Activated naive CD8-positive, alpha-beta T cell treated with anti-CD3 and anti-CD28 coated beads, Interleukin-2, amount 50 U/mL, for 24 hours (primary cell): ENCODE measurements at regions not wholly inside any gene's neighbourhood (a gene's known extent, or its start where the extent isn't known, plus 50 kb on each side); places are given as distances from the start of the nearest gene placed in this dataset.
"Not testable (repeated sequence)": the region's sequence is repeated elsewhere in the genome, so short reads cannot be mapped to it uniquely, and the experiment has no call there.

Experiments used
- ATAC-seq: fragments of 150-1000 bp; cut with Tn5 transposase; one replicate; pipeline ENCODE4 v1.10.0; 2021
- DNase-seq: peaks from one replicate; pipeline ENCODE4 v3.0.0; 2021
- H3K27ac Mint-ChIP-seq: one replicate; pipeline ENCODE4 v1.8.0; 2021; ENCODE audit warnings: mild to moderate bottlenecking, mixed read lengths
- H3K27me3 Mint-ChIP-seq: one replicate; pipeline ENCODE4 v1.8.0; 2021; ENCODE audit warnings: mixed read lengths
- H3K36me3 Mint-ChIP-seq: one replicate; pipeline ENCODE4 v1.8.0; 2021; ENCODE audit warnings: low read depth, mixed read lengths
- H3K4me1 Mint-ChIP-seq: one replicate; pipeline ENCODE4 v1.8.0; 2021; ENCODE audit warnings: mixed read lengths
- H3K4me3 Mint-ChIP-seq: one replicate; pipeline ENCODE4 v1.8.0; 2021; ENCODE audit warnings: mild to moderate bottlenecking, moderate library complexity, mixed read lengths
- H3K9me3 Mint-ChIP-seq: one replicate; pipeline ENCODE4 v1.8.0; 2021; ENCODE audit warnings: mixed read lengths

- H3K27ac Mint-ChIP-seq, result no peak overlapping the region
- peaks cover 2% of the 10 kb centered on the region for H3K36me3 Mint-ChIP-seq
- H3K9me3 Mint-ChIP-seq, result peaks cover 16% of the 10 kb centered on the region
- no peak overlapping the region for H3K4me3 Mint-ChIP-seq
- H3K4me1 Mint-ChIP-seq, result peaks cover 26% of the 10 kb centered on the region
- DNase-seq (no peak), ATAC-seq (no peak)
- H3K27me3 Mint-ChIP-seq, result no peaks in the 10 kb centered on the region
Measured at GRCh38 chr5:40364441-40364840, 315.3 kb upstream of the PTGER4 start.

DNA sequence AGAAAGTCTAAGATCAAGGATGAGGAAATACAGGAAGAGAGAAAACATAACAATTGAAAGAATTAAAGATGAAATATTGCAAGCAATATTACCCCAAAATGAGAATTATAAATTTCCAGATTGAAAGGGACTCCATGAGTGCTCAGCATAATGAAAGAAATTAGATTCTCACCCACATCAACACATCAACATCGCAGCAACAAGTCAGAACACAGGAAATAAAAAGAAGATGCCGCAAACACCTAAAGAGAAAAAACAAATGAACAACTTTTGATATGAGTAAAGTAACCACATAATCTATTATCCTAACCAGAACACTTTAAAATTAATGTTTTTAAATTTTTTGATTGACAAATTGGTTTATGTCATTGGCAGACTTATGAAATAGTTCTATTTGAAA is 318.3 kb upstream of the PTGER4 start:
- Mint-ChIP-seq H3K27me3 (no peaks in the 10 kb centered on the region), H3K27ac (no peak overlapping the region), H3K9me3 (peaks cover 16% of the 10 kb centered on the region), H3K36me3 (peaks cover 2% of the 10 kb centered on the region), H3K4me1 (peaks cover 17% of the 10 kb centered on the region), H3K4me3 (no peak overlapping the region)
- DNase-seq (no peak), ATAC-seq (no peak)

DNA sequence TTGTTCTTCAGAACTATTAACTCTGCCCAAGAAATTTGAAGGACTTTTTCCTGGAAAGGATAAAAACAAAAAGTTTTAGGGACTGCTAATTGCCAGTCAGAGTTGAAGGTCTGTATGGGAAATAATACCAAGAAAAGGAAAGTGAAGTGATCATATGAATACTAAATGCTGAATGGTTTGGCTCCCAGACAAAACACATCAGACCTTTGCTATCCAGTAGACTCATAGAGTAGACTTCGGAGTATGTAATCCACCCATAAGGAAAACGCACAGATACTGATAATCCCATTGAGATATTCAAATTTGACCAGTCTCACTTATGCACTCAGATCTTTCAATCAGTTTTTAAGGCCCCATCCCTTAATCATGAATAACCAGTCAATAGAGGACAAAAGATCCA is 319.0 kb upstream of the PTGER4 start:
- H3K4me3 Mint-ChIP-seq, result no peak overlapping the region
- no peak overlapping the region for H3K27ac Mint-ChIP-seq
- no peak for ATAC-seq
- DNase-seq, result no peak
- peaks cover 2% of the 10 kb centered on the region for H3K36me3 Mint-ChIP-seq
- peaks cover 17% of the 10 kb centered on the region for H3K4me1 Mint-ChIP-seq
- H3K27me3 Mint-ChIP-seq, result no peaks in the 10 kb centered on the region
- peaks cover 16% of the 10 kb centered on the region for H3K9me3 Mint-ChIP-seq

- ATAC-seq, result no peak
- no peak overlapping the region for H3K4me3 Mint-ChIP-seq
Measured at GRCh38 chr5:40359832-40360231, 319.9 kb upstream of the PTGER4 start.

GRCh38 chr5:40359093-40359492 is 320.6 kb upstream of the PTGER4 start:
- Mint-ChIP-seq H3K27ac (no peak overlapping the region), H3K4me3 (no peak overlapping the region), H3K9me3 (peaks cover 15% of the 10 kb centered on the region), H3K36me3 (no peaks in the 10 kb centered on the region), H3K27me3 (no peaks in the 10 kb centered on the region), H3K4me1 (peaks cover 14% of the 10 kb centered on the region)
- ATAC-seq, result no peak
- no peak for DNase-seq

More at GRCh38 chr5:40359832-40360231, 319.9 kb upstream of the PTGER4 start:
- no peak for DNase-seq
- no peaks in the 10 kb centered on the region for H3K27me3 Mint-ChIP-seq
- H3K9me3 Mint-ChIP-seq, result peaks cover 16% of the 10 kb centered on the region
- peaks cover 14% of the 10 kb centered on the region for H3K4me1 Mint-ChIP-seq
- H3K27ac Mint-ChIP-seq, result no peak overlapping the region
- H3K36me3 Mint-ChIP-seq, result peaks cover 2% of the 10 kb centered on the region

GRCh38 chr5:40356248-40356647 is 323.5 kb upstream of the PTGER4 start:
- DNase-seq (no peak), ATAC-seq (no peak)
- Mint-ChIP-seq H3K4me1 (peaks cover 11% of the 10 kb centered on the region), H3K36me3 (no peaks in the 10 kb centered on the region), H3K27me3 (no peaks in the 10 kb centered on the region), H3K27ac (no peak overlapping the region), H3K9me3 (peaks cover 2% of the 10 kb centered on the region), H3K4me3 (no peak overlapping the region)

GRCh38 chr5:40355846-40356245 is 323.9 kb upstream of the PTGER4 start:
- no peaks in the 10 kb centered on the region for H3K36me3 Mint-ChIP-seq
- no peak overlapping the region for H3K27ac Mint-ChIP-seq
- peaks cover 6% of the 10 kb centered on the region for H3K9me3 Mint-ChIP-seq
- H3K4me1 Mint-ChIP-seq, result peaks cover 10% of the 10 kb centered on the region
- no peaks in the 10 kb centered on the region for H3K27me3 Mint-ChIP-seq
- DNase-seq (no peak), ATAC-seq (no peak)
- H3K4me3 Mint-ChIP-seq, result no peak overlapping the region

- ATAC-seq, result no peak
- peaks cover 8% of the 10 kb centered on the region for H3K4me1 Mint-ChIP-seq
- peaks cover 2% of the 10 kb centered on the region for H3K36me3 Mint-ChIP-seq
- no peak for DNase-seq
- H3K27me3 Mint-ChIP-seq, result no peaks in the 10 kb centered on the region
- no peak overlapping the region for H3K4me3 Mint-ChIP-seq
- H3K27ac Mint-ChIP-seq, result no peak overlapping the region
- H3K9me3 Mint-ChIP-seq, result peaks cover 13% of the 10 kb centered on the region
Measured at GRCh38 chr5:40355181-40355580, 324.5 kb upstream of the PTGER4 start.

DNA sequence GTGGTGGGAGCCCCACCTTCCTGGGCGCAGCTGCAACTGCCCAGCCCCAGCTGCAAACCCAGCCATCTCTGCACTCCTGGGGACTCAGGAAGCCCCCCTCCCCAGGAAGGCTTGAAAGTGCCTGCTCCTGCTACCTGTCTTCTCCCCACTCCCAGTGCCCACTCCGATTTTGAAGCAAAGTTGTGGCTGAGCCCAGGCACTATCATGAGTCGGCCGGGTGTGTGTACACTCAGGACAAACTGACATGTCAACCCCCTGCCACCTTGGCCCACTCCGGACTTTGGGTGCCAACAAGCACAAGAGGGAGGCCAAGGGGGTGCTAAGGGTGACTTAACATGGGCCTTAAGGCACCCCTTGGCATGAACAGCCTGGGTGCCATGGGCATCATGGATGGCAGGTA is 325.5 kb upstream of the PTGER4 start:
- DNase-seq (no peak), ATAC-seq (no peak)
- no peaks in the 10 kb centered on the region for H3K27me3 Mint-ChIP-seq
- H3K9me3 Mint-ChIP-seq, result peaks cover 23% of the 10 kb centered on the region
- H3K36me3 Mint-ChIP-seq, result peaks cover 6% of the 10 kb centered on the region
- no peak overlapping the region for H3K27ac Mint-ChIP-seq
- H3K4me1 Mint-ChIP-seq, result no peaks in the 10 kb centered on the region
- H3K4me3 Mint-ChIP-seq, result no peak overlapping the region

DNA sequence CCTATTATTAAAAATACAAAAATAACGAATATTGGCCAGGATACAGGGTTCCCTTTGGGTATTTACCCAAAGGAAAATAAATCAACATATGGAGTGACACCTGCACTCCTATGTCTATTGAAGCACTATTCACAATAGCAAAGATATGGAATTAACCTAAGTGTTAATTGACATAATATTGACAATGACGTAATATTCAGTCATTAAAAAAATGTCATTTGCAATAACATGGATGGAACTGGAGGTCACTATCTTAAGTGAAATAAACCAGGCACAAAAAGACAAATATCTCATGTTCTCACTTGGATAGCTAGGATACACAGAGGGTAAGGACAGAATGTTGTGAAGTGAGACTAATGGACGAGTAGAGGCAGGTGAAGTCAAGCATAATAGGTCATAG is 326.3 kb upstream of the PTGER4 start:
- H3K36me3 Mint-ChIP-seq, result peaks cover 6% of the 10 kb centered on the region
- no peak overlapping the region for H3K4me3 Mint-ChIP-seq
- H3K27me3 Mint-ChIP-seq, result no peaks in the 10 kb centered on the region
- no peak for DNase-seq
- no peak for ATAC-seq
- no peak overlapping the region for H3K27ac Mint-ChIP-seq
- no peaks in the 10 kb centered on the region for H3K4me1 Mint-ChIP-seq
- H3K9me3 Mint-ChIP-seq, result peaks cover 26% of the 10 kb centered on the region

DNA sequence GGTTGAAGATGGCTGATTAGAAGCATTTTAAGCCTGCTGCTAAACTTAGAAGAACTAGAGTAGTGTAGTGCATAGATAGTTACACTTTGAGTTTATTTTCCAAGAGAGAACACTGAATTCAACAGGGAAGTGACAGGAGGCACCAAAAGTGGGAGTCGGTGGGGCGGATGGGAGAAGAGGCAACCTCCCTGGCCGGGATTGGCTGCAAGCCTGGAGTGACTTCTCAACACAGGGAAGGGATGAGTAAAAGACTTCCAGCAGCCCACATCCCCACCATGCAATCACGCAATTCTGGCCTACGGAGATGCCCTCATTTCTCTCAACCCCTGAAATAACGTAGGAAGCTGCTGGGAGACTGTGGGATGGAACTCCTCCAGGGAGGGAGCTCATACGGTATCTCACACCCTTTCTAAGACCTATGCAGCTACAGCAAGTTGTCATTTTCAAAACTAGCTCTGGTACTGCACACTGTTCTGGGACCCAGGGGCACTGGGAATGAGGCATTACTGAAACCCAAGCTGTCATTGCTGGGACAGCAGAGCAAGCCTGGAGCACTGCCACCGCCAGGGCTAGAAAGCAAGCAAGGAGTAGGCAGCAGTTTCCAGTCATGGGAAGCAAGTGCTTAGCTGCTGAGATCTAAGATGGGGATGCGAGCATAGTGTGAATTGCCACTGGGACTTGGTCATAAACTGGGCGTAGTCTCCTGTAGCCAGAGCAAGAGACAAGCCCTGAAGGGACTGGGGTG is 331.6 kb upstream of the PTGER4 start:
- DNase-seq, result no peak
- Mint-ChIP-seq H3K9me3 (peaks cover 26% of the 10 kb centered on the region), H3K4me1 (no peaks in the 10 kb centered on the region), H3K36me3 (peaks cover 6% of the 10 kb centered on the region), H3K4me3 (no peak overlapping the region), H3K27me3 (no peaks in the 10 kb centered on the region), H3K27ac (no peak overlapping the region)
- ATAC-seq, result no peak

DNA sequence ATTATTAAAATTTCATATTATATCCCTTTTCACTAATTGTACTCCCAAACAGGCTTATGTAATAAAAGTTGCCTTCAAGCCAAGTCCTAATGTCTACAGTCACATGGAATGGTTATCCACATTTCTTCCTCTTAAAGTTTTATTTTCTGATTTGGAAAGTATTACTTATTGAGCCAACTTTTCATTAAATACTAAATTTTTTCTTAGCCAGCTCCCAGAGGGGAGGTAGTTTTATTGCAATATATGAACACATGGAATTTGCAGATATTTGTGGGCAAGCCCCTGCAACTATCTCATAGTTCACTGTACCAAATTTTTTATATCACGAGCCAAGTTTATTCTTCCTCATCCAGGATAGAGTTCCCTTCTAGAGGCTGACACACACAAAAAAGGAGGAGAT is 332.8 kb upstream of the PTGER4 start:
- DNase-seq (no peak), ATAC-seq (no peak)
- H3K36me3 Mint-ChIP-seq, result peaks cover 6% of the 10 kb centered on the region
- no peak overlapping the region for H3K27ac Mint-ChIP-seq
- peaks cover 26% of the 10 kb centered on the region for H3K9me3 Mint-ChIP-seq
- no peaks in the 10 kb centered on the region for H3K4me1 Mint-ChIP-seq
- no peaks in the 10 kb centered on the region for H3K27me3 Mint-ChIP-seq
- H3K4me3 Mint-ChIP-seq, result no peak overlapping the region

DNA sequence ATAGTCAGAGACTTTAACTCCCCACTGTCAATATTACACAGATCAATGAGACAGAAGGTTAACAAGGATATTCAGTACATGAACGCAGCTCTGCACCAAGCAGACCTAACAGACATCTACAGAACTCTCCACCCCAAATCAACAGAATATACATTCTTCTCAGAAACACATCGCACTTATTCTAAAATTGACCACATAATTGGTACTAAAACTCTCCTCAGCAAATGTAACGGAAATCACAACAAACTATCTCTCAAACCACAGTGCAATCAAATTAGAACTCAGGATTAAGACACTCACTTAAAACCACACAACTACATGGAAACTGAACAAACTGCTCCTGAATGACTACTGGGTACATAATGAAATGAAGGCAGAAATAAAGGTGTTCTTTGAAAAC is 341.3 kb upstream of the PTGER4 start:
- not testable (repeated sequence) for H3K36me3 Mint-ChIP-seq, H3K27me3 Mint-ChIP-seq, H3K4me3 Mint-ChIP-seq, DNase-seq, ATAC-seq, H3K9me3 Mint-ChIP-seq
- peak overlapping the region; percentile 24 for H3K27ac Mint-ChIP-seq
- peaks cover 33% of the 10 kb centered on the region for H3K4me1 Mint-ChIP-seq

DNA sequence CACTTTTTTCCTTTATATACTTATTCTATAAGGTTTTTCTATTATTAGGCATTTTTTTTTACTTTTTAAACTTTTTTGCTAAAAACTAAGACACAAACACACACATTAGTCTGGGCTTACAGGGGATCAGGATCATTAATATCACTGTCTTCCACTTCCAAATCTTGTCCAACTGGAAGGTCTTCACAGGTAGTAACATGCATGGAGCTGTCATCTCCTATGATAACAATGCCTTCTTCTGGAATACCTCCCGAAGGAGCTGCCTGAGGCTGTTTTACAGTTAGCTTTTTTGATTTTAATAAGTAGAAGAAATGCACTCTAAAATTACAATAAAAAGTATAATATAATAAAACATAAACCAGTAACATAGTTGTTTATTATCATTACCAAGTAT is 345.5 kb upstream of the PTGER4 start:
- no peak for DNase-seq
- Mint-ChIP-seq H3K36me3 (no peaks in the 10 kb centered on the region), H3K27me3 (no peaks in the 10 kb centered on the region), H3K4me1 (peaks cover 41% of the 10 kb centered on the region), H3K9me3 (no peaks in the 10 kb centered on the region), H3K4me3 (no peak overlapping the region), H3K27ac (no peak overlapping the region)
- no peak for ATAC-seq

- Mint-ChIP-seq H3K27me3 (no peaks in the 10 kb centered on the region), H3K9me3 (no peaks in the 10 kb centered on the region), H3K4me1 (peaks cover 37% of the 10 kb centered on the region), H3K27ac (no peak overlapping the region), H3K36me3 (no peaks in the 10 kb centered on the region), H3K4me3 (no peak overlapping the region)
- DNase-seq, result no peak
- ATAC-seq, result peak; percentile 92
Measured at GRCh38 chr5:40333459-40334241, 346.1 kb upstream of the PTGER4 start.
